Stimulated activated CD4-positive, alpha-beta T cell treated with anti-CD3 and anti-CD28 coated beads, Interleukin-2, amount 100 ng/mL, for 4 hours (primary cell): ENCODE measurements at regions not wholly inside any gene's neighbourhood (a gene's known extent, or its start where the extent isn't known, plus 50 kb on each side); places are given as distances from the start of the nearest gene placed in this dataset.
"Not testable (repeated sequence)": the region's sequence is repeated elsewhere in the genome, so short reads cannot be mapped to it uniquely, and the experiment has no call there.

ENCODE experiments used
- DNase-seq: peaks from one replicate; pipeline ENCODE4 v3.0.0-alpha.2; 2020; ENCODE audit warnings: low read depth

DNA sequence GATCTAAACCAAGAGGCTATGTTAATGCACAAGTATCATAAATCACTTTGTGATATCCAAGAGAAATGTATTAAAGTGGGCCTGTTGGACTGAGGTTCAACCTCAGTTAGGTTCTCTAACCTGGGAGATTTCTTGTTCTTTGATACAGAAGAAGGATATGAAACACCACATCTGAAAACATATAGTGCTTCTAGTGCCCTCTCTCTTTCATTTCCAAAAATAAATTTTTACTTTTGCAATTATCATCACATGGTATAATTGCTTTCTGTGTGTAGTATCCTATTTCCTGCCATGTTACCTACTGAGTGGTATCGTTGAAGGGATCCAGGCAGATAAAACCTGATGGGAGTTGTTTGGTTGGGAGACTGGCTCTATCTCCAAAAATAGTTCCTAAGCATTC, 264.9 kb downstream of the CCER1 start:
- DNase-seq, result no peak

DNA sequence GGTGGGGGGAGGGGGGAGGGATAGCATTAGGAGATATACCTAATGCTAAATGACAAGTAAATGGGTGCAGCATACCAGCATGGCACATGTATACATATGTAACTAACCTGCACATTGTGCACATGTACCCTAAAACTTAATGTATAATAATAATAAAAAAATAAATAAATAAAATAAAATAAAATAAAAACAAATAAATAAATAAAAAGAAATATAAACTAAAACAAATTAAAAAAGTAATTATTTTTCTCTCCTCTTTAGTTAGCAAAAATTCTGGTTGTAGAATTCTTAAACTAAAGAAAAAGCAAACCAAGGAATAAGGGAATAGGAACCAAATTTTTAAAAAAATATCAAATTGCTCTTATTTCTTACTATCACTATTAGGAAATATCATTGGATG, 267.3 kb downstream of the CCER1 start:
- DNase-seq, result not testable (repeated sequence)

DNA sequence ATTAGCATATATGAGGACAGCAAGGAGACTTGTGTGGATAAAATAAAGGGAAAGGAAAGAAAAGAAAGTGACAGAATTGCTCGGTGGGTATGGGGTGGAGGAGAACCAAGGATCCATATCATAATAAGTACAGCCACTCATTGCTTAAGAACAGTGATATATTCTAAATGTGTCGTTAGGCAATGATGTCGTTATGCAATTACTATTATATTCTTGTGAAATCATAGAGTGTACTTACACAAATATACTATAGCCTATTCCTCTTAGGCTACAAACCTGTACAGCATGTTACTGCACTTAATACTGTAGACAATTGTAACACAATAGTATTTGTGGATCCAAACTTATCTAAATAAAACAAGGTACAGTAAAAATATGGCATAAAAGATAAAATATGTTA, 271.1 kb downstream of the CCER1 start:
- DNase-seq, result no peak

DNA sequence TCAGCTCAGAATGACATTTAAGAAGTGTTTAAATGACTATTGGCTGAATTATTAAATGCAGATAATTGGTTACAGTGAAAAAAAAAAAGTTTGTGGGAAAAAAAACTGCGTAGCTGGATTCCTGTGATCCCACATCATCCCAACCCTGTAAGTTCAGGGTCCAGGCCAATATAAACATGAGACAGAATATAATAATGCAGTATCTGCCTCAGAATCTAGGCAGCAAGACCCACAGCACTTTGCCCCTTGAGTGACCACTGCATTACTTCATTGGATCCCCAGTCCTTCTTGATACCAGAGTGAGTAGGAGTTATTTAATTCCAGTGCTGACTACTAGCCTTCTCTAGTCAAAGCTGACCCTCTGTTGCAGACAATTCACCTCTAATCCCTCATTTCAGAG, 272.6 kb downstream of the CCER1 start:
- DNase-seq, result no peak

DNA sequence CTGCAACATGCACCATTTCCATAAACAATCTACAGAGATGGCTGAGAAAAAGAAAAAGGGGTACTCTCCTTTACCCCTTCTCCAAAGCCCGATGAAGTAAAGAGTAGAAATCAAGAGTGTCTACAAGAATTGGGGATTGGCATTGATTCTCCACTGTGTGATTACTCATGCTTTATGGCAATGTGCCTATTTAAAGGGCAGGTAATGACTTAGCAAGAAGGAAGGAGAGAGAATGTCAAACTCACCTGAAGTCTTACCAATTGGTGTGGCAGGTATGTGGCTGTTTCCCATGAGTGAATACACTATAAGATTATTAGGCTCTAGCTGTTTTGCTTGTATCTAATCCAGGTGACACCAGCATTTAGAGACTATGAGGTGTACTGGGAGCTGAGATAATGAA, 275.3 kb downstream of the CCER1 start:
- DNase-seq, result no peak

DNA sequence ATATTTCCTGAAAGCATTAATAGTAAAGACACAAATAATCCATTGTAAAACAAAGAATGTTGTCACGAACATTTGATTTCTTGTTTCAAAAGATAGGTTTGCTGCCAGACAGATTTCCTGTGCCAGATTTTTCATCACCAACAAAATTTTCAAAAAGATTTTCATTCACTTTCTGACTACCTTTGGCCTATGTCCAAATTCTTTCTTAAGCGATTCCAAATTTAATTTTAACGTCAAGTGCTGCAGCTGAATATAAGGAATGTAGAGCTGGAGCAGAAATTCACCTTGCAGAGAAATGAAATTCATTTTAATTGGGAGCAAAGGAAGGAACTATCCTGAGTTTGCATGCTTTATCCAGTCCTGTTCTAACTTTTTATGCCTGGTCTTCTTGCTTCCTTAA, 277.4 kb downstream of the CCER1 start:
- no peak for DNase-seq

DNA sequence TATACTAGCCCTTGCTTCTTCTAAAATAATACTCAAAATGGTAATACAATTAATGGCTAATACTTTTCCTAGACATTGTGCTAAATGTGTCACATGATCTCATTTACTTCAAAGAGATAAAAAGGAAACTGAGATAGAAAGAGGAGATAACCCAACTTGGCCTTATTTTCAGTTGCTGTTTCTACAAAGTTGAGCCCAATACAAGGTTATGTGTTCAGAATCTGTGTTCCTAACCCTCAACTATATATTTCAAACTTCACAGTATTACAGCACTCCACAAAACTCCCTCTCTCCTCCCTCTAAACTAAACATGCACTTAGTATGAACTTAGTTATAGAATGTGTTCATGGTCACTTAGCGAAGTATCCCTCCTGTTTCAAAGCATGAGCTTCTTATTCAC, 277.9 kb downstream of the CCER1 start:
- no peak for DNase-seq

DNA sequence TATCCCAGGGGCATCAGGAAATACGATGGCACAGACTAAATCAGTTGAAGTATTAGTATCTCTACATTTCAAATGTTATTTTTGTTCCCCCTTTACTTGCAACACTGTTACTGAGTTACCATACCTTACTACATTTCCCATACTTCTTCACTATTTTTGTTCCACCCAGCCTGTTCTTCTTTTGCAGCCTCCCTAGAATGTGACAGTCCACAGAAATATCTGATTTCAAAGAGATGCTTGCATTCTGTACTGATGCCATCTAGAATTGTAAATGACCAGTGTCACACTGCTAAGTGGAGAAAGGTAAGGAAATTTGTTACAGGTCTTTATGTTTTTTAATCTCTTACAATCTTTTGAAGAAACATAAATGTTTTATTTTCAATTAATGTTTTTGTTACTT, 279.9 kb downstream of the CCER1 start:
- no peak for DNase-seq

DNA sequence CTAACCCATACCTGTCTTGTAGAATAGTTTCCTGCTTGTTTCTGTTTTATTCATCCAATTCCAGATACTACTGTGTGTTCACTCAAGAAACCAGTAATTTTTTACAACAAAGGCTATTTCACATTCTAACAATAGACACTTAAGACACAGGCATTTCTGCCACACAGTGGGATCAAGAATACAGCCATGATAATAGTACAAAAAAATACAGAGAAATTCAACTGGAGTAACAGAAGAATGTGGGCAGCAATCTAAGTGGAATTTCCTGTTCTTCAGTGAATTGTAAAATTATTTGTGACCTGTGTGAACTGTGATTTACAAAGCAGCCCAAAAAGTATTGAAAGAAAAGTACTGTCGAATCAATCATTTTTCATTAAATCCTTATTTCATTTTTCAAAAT, 282.9 kb downstream of the CCER1 start:
- DNase-seq, result no peak

DNA sequence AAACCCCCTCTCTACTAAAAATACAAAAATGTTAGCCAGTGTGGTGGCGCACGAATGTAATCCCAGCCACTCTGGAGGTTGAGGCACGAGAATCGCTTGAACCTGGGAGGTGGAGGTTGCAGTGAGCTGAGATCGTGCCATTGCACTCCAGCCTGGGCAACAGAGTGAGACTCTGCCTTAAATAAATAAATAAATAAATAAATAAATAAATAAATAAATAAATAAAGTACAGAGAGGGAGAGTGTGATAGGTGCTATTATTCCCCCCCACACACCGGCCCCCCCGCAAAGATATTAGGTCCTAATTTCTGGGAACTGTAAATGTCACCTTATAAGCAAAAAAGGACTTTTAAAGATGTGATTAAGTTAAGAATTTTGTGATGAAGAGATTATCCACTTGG, 291.0 kb downstream of the CCER1 start:
- DNase-seq, result not testable (repeated sequence)

DNA sequence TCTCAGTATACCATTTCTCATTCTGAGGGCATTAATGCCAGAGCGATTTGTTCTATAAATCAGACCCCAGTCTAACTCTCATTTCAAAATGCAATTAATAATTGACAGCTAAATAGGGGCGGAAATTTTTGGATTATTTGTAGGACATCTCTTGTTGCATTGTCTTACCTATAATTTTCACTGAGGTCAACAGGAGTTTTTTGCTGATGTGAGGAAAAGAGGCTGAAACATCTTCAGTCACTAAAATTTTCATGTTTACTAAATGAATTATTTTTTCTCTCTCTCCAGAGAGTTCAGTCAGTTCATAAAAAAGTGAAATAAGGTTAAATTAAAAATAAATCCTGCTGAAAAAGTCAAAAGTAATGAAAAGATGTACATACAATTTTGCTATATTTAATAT, 295.9 kb downstream of the CCER1 start:
- DNase-seq, result no peak

DNA sequence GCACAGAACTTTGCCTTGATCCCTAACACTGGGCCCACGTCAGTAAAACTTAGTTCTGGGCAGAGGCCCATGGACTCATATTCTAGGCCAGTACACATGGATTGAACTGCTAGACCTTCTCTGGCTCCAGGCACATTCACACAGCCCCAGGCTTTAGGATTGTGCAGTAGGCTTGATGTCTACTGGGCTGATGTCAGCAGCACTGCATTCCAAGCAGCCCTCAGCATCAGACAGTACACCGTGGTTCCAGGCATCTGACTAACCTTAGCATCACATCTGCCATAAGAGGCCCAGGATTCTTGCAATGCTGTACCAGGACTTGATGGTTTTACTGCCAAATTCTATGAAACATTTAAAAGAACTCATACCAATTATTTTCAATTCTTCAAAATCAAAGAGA, 301.9 kb downstream of the CCER1 start:
- no peak for DNase-seq

DNA sequence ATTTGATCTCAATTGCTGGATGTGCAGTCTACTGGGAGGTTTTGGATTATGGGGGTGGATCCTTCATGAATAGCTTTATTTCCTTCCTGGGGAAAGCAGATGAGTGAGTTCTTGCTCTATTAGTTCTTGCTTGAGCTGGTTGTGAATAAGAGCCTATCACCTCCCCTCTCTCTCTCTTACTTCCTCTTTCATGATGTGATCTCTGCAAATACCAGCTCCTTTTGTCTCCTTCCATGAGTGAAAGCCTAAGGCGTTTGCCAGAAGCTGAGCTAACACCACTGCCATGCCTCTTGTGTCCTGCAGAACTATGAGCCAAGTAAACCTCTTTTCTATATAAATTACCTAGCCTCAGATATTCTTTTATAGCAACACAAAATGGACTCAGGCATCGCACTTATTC, 302.7 kb downstream of the CCER1 start:
- no peak for DNase-seq

DNA sequence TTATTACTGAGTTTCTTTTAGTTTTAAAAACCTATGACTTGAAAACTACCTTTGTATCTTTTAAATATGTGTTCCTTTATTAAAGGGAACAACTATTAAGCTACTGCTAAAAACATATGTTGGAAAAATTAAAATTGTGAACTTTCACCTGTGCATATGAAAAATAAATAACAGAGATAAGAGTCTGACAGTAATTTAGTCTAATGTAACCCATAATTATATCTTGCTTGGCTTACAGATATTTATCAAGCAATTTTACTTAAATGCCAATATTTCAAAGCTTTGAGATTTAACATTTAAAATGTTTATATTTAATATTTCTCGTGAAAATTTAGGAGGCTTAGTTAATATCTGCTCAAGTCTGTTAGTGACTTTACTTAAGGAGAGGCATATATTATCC, 309.8 kb downstream of the CCER1 start:
- no peak for DNase-seq

DNA sequence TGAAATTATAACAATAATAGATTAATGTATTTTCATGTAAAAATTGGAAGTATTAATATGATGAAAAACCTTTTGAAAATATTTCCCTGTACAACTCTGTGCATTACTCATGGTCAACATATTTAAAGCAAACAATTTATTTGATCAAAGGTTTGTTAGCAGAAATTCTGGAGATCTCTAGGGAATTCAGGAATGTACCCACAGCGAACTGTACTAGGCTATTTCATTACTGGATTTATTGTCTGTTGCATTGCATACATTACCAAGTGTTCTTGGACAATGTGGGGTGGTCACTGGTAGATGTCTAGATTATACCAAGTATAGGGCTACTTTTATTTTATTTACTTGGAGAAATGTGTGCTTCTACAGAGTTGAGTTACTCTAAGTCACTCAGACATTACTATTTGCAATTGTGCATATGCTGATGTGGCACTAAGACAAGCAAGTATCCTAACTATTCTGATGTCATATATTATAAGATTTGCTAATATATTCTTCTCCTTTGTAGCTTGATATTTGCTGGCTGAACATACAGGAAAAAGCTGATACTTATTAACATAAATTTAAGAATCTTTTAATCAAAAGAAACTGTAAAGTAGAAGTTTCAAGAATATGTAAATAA, 323.3 kb downstream of the CCER1 start:
- no peak for DNase-seq

DNA sequence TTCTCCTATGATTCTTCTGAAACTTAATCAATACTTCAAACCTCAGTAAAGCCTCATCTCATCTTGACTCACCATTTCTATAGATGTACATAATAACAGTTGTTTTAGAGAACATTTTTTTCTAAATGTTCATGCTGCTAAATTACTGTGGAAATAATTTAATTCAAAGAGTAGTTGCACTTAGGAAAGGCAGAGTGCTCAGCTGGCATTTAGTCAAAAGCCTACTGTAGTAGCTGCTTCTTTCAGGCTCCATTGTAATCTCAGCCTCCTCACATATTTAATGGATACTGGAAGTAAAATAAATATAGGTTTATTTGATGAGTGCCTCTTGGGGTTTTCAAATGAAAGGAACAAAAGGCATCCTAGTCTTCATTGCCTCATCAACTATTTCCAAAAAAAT, 325.0 kb downstream of the CCER1 start:
- DNase-seq, result no peak

DNA sequence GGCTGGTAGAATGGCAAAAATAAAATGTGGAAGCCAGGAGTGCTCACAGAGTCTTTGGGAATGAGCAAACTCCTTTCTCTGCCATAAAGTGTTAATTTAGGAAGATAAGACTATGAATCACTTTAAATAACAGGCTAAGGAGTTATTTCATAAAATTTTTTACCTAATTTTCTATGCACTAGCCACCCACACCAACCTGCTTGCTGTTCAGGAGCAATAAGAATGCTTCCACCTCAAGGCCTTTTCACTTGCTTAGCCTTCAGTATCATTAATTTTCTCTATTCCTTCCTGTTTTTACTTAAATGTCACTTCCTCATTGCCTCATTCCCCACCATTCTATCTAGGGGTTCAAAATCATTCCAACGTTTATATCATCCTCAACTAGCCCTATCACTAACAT, 326.8 kb downstream of the CCER1 start:
- no peak for DNase-seq

DNA sequence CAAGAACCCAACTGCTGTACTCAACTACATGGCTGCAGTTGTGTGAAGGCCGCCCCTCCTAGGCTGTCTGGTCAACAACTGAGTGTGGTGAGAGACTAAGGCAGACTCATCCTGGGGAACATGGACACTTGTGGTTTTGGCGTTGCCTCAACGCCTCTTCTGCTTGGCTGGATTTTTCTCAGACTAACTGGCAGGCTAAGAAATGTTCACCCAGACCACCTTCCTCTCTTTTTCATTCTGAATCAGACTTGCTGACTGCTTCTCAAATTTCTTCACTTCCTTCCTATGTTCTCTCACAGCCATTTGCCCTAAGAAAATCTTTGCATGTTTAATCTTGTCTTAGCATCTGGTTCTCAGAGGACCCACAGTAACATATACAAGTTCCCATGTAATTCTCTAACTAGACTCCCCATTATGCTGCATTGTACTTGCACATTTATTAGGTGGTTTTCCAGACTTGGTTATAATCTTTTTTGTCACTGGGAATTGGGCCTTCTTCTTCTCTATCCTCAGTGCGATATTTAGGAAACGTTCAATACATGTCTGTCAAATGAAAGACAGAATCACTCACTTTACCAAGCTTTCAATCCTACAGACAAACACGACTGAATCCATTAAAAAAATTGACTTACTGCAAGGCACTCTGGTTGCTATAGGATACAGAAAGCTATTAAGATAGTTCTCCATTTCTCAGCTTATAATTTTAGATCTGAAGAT, 327.6 kb downstream of the CCER1 start:
- no peak for DNase-seq

DNA sequence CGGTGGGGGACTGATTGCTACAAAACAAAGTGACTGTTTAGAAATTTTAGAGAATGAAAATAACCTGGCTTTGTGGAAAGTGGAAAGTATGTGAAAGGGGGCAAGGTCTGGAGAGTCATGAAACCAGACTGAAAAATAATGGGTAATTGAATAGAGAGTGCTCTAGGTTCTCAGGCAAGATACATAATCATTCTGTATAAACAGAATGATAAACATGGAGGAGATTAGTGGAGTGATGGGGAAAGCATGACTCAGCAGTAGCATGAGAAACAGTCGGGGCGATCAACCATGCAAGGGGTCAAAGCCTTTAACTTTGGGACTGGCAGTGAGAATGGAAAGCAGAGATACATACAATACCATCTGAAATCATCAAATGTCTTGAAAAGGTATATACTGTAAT, 332.5 kb downstream of the CCER1 start:
- no peak for DNase-seq

DNA sequence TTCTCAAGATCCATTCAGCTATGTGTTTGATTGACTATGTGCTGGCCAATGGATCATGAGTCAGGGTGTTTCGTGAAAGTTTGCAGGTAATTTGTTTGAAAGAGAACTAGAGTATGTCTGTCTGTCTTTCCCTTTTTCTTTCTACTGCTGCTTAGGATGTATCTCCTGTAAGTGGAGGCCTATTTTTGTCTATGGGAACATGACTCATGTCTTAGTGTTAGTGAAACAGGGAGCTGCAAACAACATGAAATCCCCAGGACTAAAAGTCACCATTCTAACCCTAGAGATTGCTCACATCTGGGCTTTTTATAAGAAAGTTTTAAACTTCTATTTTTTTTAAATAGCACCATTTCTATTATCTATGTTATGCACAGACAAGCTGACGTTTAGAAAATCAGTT, 333.0 kb downstream of the CCER1 start:
- DNase-seq, result no peak

DNA sequence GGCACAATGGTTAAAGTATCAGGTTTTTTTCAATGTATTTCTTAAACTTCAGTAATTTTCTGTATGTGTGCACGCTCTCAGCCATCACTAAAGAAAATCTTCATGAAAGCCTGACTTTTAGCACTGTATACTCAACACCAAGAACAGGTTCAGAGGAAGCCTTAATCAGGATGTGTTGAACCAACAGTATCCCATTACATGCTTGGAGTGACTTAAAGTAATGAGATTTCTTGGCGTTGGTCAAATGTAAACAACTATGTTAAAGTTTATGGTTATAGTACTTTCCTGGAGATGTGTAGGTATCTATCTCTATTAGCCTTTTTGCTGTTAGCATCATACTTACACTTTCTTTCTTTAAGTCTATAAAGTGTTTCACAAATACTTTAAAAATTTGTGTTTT, 335.0 kb downstream of the CCER1 start:
- DNase-seq, result no peak

DNA sequence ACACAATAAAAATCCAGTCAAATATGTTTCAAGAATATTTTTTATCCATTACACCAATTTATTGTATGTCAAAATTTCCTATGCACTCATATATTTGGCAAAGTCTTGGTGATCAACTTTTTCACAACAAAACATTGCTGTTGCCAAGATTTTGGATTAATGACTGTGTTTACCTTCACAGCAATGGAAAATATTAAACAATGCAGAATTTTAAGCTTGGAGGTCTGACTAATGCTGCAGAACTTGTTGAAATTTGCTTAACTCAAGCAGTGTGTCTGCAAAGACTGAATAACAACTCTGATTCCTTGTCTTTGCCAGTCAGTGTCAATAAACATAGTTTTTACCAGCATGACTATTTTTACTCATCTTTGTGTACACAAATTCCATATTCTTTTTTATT, 336.4 kb downstream of the CCER1 start:
- DNase-seq, result no peak

DNA sequence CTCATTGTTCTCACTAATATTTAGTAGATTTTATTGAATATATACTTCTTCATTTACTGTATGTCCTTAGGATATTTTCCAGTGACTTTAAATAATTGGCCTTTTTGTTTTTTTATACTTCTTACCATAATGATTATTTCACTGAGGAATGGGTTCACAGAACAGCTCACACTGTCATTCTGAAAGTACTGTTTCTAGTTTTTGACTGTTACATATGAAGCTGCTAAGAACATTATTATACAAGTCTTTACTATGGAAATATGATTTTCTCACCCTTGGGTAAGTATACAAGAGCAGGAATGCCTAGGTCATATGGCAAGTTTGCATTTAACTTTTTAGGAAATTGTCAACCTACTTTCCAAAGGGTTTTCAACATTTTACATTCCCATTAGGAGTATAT, 343.1 kb downstream of the CCER1 start:
- no peak for DNase-seq

DNA sequence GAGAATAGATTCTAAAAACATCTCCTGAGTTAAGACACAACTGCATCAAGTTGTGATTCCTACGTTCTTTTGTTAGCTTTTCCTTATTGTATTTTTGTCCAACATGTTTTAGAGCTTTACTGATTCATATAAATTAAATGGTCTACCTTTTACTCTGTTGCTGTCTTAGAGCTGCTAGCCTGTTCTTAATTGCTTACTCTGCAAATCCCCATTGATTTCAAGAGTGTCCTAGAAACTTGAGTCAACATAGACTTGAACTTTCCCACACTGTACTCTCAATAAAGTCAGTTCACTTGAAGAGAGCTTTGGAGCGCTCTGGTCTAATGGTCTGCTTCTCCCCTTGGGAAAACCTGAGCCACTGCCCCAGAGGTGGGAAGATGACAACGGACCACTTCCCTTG, 343.9 kb downstream of the CCER1 start:
- no peak for DNase-seq
